ENCODE measurements at regions not wholly inside any gene's neighbourhood (a gene's known extent, or its start where the extent isn't known, plus 50 kb on each side); places are given as distances from the start of the nearest gene placed in this dataset.

DNA sequence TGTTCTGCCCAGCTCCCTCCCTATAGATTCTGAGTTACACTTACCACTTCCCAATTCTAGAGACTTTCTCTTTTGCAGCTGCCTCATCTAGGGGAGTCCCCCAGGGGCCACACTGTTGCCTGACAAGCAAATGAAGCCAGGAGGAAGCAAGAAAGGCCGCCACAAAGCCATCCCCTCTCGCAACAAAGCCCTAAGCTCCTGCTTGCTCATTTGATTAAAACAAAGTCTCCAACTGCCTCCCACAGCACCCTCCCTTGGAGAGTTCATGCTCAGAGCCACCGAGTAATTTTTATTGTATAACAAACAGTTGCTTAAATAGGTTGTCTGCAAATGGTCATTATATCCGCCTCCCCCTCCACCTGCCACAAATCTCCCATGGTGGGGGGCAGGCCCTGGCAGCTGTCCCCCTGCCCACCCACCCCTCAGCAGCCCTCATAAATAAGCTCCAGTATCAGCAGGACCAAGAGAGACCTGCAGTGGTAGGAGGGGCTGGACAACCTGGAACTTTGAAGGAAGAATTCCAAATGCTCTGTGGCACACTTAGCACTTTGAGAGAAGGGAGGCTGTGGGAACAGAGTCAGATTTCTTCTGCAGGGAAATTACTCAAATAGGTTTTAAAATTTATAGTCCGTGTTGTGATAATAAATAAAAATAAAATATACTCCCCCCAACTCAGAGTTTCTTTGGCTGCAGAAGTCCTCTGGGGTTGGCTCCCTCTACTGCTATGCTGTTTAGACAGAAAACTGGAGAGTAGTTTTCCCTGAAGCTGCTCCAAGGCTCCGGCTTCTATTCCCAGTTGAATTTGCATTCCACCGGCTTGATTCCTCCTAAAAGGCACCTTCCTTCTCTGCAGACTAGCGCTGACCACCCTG is 237.5 kb downstream of the TTLL7 start:
- no peak for TF ChIP-seq POLR2A (IDR thresholded peaks at IDR 0.05)
- TF ChIP-seq, protein P1, sequence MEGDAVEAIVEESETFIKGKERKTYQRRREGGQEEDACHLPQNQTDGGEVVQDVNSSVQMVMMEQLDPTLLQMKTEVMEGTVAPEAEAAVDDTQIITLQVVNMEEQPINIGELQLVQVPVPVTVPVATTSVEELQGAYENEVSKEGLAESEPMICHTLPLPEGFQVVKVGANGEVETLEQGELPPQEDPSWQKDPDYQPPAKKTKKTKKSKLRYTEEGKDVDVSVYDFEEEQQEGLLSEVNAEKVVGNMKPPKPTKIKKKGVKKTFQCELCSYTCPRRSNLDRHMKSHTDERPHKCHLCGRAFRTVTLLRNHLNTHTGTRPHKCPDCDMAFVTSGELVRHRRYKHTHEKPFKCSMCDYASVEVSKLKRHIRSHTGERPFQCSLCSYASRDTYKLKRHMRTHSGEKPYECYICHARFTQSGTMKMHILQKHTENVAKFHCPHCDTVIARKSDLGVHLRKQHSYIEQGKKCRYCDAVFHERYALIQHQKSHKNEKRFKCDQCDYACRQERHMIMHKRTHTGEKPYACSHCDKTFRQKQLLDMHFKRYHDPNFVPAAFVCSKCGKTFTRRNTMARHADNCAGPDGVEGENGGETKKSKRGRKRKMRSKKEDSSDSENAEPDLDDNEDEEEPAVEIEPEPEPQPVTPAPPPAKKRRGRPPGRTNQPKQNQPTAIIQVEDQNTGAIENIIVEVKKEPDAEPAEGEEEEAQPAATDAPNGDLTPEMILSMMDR (IDR thresholded peaks at IDR 0.05): no peak
